Activated naive CD8-positive, alpha-beta T cell treated with anti-CD3 and anti-CD28 coated beads, Interleukin-2, amount 50 U/mL, for 24 hours (primary cell): ENCODE measurements at regions not wholly inside any gene's neighbourhood (a gene's known extent, or its start where the extent isn't known, plus 50 kb on each side); places are given as distances from the start of the nearest gene placed in this dataset.
A peak's percentile ranks its signal among the peaks of the same experiment; 100 is the strongest.

ENCODE experiments used
- ATAC-seq: fragments of 150-1000 bp; cut with Tn5 transposase; one replicate; pipeline ENCODE4 v1.10.0; 2021
- DNase-seq: peaks from one replicate; pipeline ENCODE4 v3.0.0; 2021
- H3K27ac Mint-ChIP-seq: one replicate; pipeline ENCODE4 v1.8.0; 2021; ENCODE audit warnings: mild to moderate bottlenecking, mixed read lengths
- H3K27me3 Mint-ChIP-seq: one replicate; pipeline ENCODE4 v1.8.0; 2021; ENCODE audit warnings: mixed read lengths
- H3K36me3 Mint-ChIP-seq: one replicate; pipeline ENCODE4 v1.8.0; 2021; ENCODE audit warnings: low read depth, mixed read lengths
- H3K4me1 Mint-ChIP-seq: one replicate; pipeline ENCODE4 v1.8.0; 2021; ENCODE audit warnings: mixed read lengths
- H3K4me3 Mint-ChIP-seq: one replicate; pipeline ENCODE4 v1.8.0; 2021; ENCODE audit warnings: mild to moderate bottlenecking, moderate library complexity, mixed read lengths
- H3K9me3 Mint-ChIP-seq: one replicate; pipeline ENCODE4 v1.8.0; 2021; ENCODE audit warnings: mixed read lengths

GRCh38 chr22:49574881-49575702, 252.6 kb downstream of the BRD1 start:
- H3K27ac Mint-ChIP-seq: no peak overlapping the region
- H3K9me3 Mint-ChIP-seq: peaks cover 5% of the 10 kb centered on the region
- no peak overlapping the region for H3K4me3 Mint-ChIP-seq

DNA sequence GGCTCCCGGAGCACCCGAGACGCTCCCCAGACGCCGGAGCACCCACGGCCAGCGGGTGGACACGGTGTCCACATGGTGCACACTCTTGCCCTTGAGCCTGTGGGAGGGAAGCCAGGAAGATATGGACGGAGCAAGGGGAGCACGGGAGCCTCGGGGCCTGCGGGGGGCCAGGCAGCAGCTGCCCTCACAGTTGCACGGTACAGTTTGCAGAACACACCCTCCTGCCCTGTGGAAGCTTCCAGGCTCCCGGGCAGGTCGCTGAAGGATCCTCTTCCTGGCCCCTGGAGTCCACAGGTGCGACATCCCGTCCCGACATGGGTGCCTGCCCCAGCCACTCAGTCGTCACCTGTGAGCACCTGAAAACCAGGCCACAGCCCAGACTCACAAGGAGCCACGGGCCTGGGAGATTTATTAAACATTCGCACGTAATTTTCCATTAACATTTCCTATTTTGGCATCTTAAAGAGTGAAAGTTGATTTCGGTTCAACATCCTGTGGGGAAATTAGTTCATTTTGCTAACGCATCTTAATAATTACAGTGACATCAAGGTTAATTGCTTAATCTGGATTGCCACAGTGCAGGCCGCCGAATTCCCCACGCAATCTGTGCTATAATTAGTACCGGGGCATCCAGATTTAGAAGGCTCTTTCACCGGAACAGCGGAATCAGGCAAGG, 253.3 kb downstream of the BRD1 start:
- DNase-seq (no peak), ATAC-seq (no peak)
- H3K36me3 Mint-ChIP-seq: peaks cover 2% of the 10 kb centered on the region
- H3K27ac Mint-ChIP-seq: no peak overlapping the region
- peaks cover 4% of the 10 kb centered on the region for H3K9me3 Mint-ChIP-seq
- H3K4me3 Mint-ChIP-seq: no peak overlapping the region
- H3K27me3 Mint-ChIP-seq: no peaks in the 10 kb centered on the region
- no peaks in the 10 kb centered on the region for H3K4me1 Mint-ChIP-seq

More at GRCh38 chr22:49574881-49575702, 252.6 kb downstream of the BRD1 start:
- Mint-ChIP-seq H3K4me1 (no peaks in the 10 kb centered on the region), H3K27me3 (no peaks in the 10 kb centered on the region), H3K36me3 (peaks cover 2% of the 10 kb centered on the region)
- ATAC-seq: no peak
- no peak for DNase-seq

DNA sequence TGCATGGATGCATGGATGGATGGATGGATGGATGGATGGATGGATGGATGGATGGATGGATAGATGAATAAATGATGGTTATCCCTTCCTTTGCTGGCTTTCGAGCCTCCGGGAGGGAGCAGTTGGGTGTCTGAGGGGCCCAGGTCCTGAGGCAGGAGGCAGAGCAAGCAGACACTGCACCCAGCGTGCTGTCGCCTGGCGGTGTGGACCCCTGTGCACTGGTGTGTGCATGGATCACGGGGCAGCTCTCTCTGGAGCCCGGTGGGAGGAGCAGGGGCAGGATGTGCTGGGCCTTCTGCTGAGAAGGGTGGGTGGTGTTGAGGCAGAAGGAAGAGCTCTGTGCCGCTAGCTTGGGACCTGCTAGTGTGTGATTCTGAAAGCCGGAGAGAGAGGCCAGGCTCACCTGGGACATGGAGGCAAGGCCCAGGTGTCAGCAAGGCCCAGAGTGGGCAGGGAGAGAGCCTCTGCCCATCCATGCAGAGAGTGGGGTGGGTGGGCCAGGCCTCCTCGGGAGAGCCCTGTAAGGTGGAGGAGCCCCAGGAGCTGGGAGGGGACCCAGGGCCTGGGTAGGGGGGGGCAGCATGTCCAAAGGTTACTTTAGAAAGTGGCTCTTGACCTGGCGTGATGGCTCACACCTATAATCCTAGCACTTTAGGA, 254.4 kb downstream of the BRD1 start:
- H3K36me3 Mint-ChIP-seq: no peaks in the 10 kb centered on the region
- H3K4me1 Mint-ChIP-seq: no peaks in the 10 kb centered on the region
- H3K9me3 Mint-ChIP-seq: no peaks in the 10 kb centered on the region
- no peak overlapping the region for H3K27ac Mint-ChIP-seq
- DNase-seq (no peak), ATAC-seq (no peak)
- H3K27me3 Mint-ChIP-seq: no peaks in the 10 kb centered on the region
- H3K4me3 Mint-ChIP-seq: no peak overlapping the region

GRCh38 chr22:49571326-49571725, 256.3 kb downstream of the BRD1 start:
- Mint-ChIP-seq H3K27me3 (no peaks in the 10 kb centered on the region), H3K27ac (no peak overlapping the region), H3K36me3 (no peaks in the 10 kb centered on the region), H3K4me3 (no peak overlapping the region), H3K4me1 (no peaks in the 10 kb centered on the region), H3K9me3 (no peaks in the 10 kb centered on the region)
- no peak for DNase-seq
- ATAC-seq: no peak

- H3K27me3 Mint-ChIP-seq: no peaks in the 10 kb centered on the region
- H3K36me3 Mint-ChIP-seq: no peaks in the 10 kb centered on the region
- no peak for ATAC-seq
Observed at GRCh38 chr22:49570032-49570848, 257.4 kb downstream of the BRD1 start.

GRCh38 chr22:49569286-49570031, 258.2 kb downstream of the BRD1 start:
- no peak overlapping the region for H3K27ac Mint-ChIP-seq
- no peaks in the 10 kb centered on the region for H3K36me3 Mint-ChIP-seq
- no peak for DNase-seq
- no peak overlapping the region for H3K4me3 Mint-ChIP-seq
- no peaks in the 10 kb centered on the region for H3K9me3 Mint-ChIP-seq
- no peaks in the 10 kb centered on the region for H3K27me3 Mint-ChIP-seq
- no peaks in the 10 kb centered on the region for H3K4me1 Mint-ChIP-seq
- no peak for ATAC-seq

More at GRCh38 chr22:49570032-49570848, 257.4 kb downstream of the BRD1 start:
- Mint-ChIP-seq H3K27ac (no peak overlapping the region), H3K4me1 (no peaks in the 10 kb centered on the region), H3K4me3 (no peak overlapping the region), H3K9me3 (no peaks in the 10 kb centered on the region)
- DNase-seq: no peak

- no peak overlapping the region for H3K4me3 Mint-ChIP-seq
- no peaks in the 10 kb centered on the region for H3K4me1 Mint-ChIP-seq
- DNase-seq (no peak), ATAC-seq (no peak)
- H3K9me3 Mint-ChIP-seq: no peaks in the 10 kb centered on the region
- no peaks in the 10 kb centered on the region for H3K36me3 Mint-ChIP-seq
- H3K27me3 Mint-ChIP-seq: no peaks in the 10 kb centered on the region
- H3K27ac Mint-ChIP-seq: no peak overlapping the region
Observed at GRCh38 chr22:49568751-49569285, 258.9 kb downstream of the BRD1 start.

DNA sequence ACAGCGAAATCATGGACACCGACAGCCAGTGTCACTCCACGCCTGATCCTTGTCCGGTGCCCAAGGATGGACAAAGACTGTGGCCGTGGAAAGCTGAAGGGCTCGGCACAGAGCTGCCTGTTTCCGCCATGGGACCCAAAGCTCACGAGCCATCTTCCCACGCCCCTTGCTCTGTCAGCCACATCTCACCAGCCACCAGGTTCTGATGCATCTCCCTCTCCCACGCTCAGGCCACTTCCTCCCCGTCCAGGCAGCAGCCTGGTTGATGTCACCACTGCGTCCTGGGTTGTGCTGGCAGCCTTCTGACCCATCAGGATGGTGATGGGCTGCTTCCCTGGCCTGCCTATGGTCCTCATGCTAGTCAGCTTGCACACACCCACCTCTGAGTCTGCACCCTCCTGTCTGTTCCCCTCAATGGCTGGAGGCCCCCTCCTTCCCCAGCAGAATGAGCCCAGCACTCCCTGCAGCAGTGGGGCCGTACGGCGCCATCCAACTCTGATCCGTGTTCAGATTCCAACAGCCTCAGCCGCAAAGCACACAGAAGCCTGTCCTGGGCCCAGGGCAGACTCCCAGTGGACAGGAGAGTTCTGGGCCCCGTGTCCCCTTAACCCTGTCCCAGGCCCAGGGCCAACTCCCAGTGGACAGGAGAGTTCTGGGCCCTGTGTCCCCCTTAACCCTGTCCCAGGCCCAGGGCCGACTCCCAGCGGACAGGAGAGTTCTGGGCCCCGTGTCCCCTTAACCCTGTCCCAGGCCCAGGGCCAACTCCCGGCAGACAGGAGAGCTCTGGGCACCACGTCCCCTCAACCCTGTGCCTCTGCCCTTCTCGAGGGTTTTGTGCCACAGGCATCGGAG, 259.5 kb downstream of the BRD1 start:
- no peaks in the 10 kb centered on the region for H3K4me1 Mint-ChIP-seq
- no peaks in the 10 kb centered on the region for H3K27me3 Mint-ChIP-seq
- no peak overlapping the region for H3K27ac Mint-ChIP-seq
- no peaks in the 10 kb centered on the region for H3K36me3 Mint-ChIP-seq
- H3K4me3 Mint-ChIP-seq: no peak overlapping the region
- DNase-seq: no peak
- H3K9me3 Mint-ChIP-seq: no peaks in the 10 kb centered on the region
- no peak for ATAC-seq

GRCh38 chr22:49566693-49567092, 261.0 kb downstream of the BRD1 start:
- ATAC-seq: no peak
- no peak for DNase-seq
- Mint-ChIP-seq H3K36me3 (no peaks in the 10 kb centered on the region), H3K27me3 (no peaks in the 10 kb centered on the region), H3K9me3 (no peaks in the 10 kb centered on the region), H3K4me3 (no peak overlapping the region), H3K4me1 (no peaks in the 10 kb centered on the region), H3K27ac (no peak overlapping the region)

DNA sequence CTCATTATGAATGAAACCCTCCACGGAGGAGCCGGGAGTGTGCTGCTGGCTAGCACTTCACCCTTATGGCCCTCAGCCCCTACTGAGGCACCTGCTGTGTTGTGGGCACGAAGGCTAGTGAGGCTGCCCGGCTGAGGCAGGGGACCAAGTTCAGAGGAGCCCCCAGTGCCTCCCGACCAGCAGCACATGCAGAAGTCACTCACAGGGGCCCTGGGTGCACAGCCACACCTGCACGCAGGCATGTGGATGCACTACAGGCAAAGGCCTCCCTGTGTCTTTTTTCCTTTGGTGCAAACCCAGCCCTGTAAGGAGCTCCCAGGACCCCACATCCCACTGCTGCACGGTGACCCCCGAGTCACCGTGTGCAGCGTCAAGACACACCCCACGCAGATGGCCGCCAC, 261.5 kb downstream of the BRD1 start:
- no peak for DNase-seq
- peaks cover 4% of the 10 kb centered on the region for H3K36me3 Mint-ChIP-seq

DNA sequence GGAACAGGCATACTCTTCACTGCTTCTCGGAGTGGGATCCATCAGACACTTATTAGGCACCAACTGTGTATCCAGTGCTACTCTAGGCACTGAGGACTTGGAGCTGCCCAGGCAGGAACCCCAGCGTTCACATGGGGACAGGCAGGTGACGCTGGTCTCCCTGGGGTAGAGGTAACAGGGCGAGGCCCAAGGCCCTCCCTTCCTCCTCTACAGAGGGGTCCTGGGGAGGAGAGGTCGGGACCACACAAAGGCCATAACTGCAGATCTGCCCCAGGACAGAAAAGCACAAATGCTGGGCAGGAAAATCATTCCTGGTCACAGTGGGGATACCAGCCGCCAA, 262.2 kb downstream of the BRD1 start:
- Mint-ChIP-seq H3K27ac (no peak overlapping the region), H3K4me3 (no peak overlapping the region), H3K9me3 (peaks cover 7% of the 10 kb centered on the region), H3K27me3 (no peaks in the 10 kb centered on the region), H3K36me3 (peaks cover 7% of the 10 kb centered on the region), H3K4me1 (no peaks in the 10 kb centered on the region)
- no peak for ATAC-seq
- DNase-seq: no peak

More for the DNA sequence above, 261.5 kb downstream of the BRD1 start:
- Mint-ChIP-seq H3K4me1 (no peaks in the 10 kb centered on the region), H3K9me3 (peaks cover 5% of the 10 kb centered on the region), H3K4me3 (no peak overlapping the region), H3K27ac (no peak overlapping the region), H3K27me3 (no peaks in the 10 kb centered on the region)
- ATAC-seq: no peak

GRCh38 chr22:49564666-49565515, 262.8 kb downstream of the BRD1 start:
- DNase-seq: no peak
- Mint-ChIP-seq H3K4me3 (no peak overlapping the region), H3K4me1 (no peaks in the 10 kb centered on the region), H3K9me3 (peaks cover 7% of the 10 kb centered on the region), H3K36me3 (peaks cover 7% of the 10 kb centered on the region), H3K27ac (no peak overlapping the region), H3K27me3 (no peaks in the 10 kb centered on the region)
- peak; percentile 20 for ATAC-seq
